ENCODE measurements at regions not wholly inside any gene's neighbourhood (a gene's known extent, or its start where the extent isn't known, plus 50 kb on each side); places are given as distances from the start of the nearest gene placed in this dataset.

GRCh38 chrX:2554891-2555290, 54.1 kb upstream of the DHRSX start:
- TF ChIP-seq, protein P1, sequence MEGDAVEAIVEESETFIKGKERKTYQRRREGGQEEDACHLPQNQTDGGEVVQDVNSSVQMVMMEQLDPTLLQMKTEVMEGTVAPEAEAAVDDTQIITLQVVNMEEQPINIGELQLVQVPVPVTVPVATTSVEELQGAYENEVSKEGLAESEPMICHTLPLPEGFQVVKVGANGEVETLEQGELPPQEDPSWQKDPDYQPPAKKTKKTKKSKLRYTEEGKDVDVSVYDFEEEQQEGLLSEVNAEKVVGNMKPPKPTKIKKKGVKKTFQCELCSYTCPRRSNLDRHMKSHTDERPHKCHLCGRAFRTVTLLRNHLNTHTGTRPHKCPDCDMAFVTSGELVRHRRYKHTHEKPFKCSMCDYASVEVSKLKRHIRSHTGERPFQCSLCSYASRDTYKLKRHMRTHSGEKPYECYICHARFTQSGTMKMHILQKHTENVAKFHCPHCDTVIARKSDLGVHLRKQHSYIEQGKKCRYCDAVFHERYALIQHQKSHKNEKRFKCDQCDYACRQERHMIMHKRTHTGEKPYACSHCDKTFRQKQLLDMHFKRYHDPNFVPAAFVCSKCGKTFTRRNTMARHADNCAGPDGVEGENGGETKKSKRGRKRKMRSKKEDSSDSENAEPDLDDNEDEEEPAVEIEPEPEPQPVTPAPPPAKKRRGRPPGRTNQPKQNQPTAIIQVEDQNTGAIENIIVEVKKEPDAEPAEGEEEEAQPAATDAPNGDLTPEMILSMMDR (IDR thresholded peaks at IDR 0.05; ENCODE audit: low read depth, low read length, missing input control): no peak
- TF ChIP-seq RAD21 (IDR thresholded peaks at IDR 0.05) (no peak), JUND (IDR thresholded peaks at IDR 0.05) (no peak)

Measured in liver (tissue), 3 donors.